Keratinocyte (primary cell): ENCODE measurements at regions not wholly inside any gene's neighbourhood (a gene's known extent, or its start where the extent isn't known, plus 50 kb on each side); places are given as distances from the start of the nearest gene placed in this dataset.

Source experiments
- CTCF ChIP-seq, 3 experiments: IDR thresholded peaks in 1 of 3; conservative IDR thresholded peaks in 1 of 3; optimal IDR thresholded peaks in 1 of 3; 2 replicates in 2 of 3; 3 replicates in 1 of 3; pipeline versions ENCODE3 to v1.5.1; 2011; ENCODE audit warnings: low read length in 3 of 3, mild to moderate bottlenecking in 3 of 3, moderate library complexity in 2 of 3, control low read depth in 1 of 3, inconsistent platforms in 1 of 3; ENCODE audit not compliant: insufficient read depth in 2 of 3; ENCODE audit errors: extremely low read depth in 1 of 3
- EZH2 ChIP-seq: IDR thresholded peaks from one replicate; pipeline ENCODE4 v1.6.1; 2012; ENCODE audit warnings: inconsistent platforms, mild to moderate bottlenecking, low read length, moderate library complexity

GRCh38 chr14:29271669-29272068, 505.1 kb downstream of the FOXG1 start:
- TF ChIP-seq CTCF (optimal IDR thresholded peaks at IDR 0.05 in 1 of 3, IDR thresholded peaks at IDR 0.05 in 1 of 3, conservative IDR thresholded peaks at IDR 0.05 in 1 of 3; ENCODE audit: extremely low read depth in 1 of 3, insufficient read depth in 2 of 3, low read length in 3 of 3), result no peak
- TF ChIP-seq EZH2, result no peak
